Esophagus muscularis mucosa (tissue), 4 donors: ENCODE measurements at regions not wholly inside any gene's neighbourhood (a gene's known extent, or its start where the extent isn't known, plus 50 kb on each side); places are given as distances from the start of the nearest gene placed in this dataset.

Source experiments
- DNase-seq: peaks from one replicate; pipeline ENCODE4 v3.0.0-alpha.2; 2017; ENCODE audit errors: extremely low spot score
- H3K27ac ChIP-seq, 4 donors: fragments of 200-600 bp; sonication (generic); replicated peaks in 1 of 4; 1 replicate in 3 of 4; 2 replicates in 1 of 4; pipeline ENCODE4 v1.5.1; 2016 to 2019; ENCODE audit warnings: mild to moderate bottlenecking in 1 of 4
- H3K27me3 ChIP-seq, 4 donors: fragments of 200-600 bp; sonication (generic); one replicate each; pipeline versions ENCODE4 v1.5.1 to v1.6.0; 2016 to 2019
- H3K36me3 ChIP-seq, 4 donors: fragments of 200-600 bp; sonication (generic); one replicate each; pipeline ENCODE4 v1.5.1; 2016 to 2019
- H3K4me1 ChIP-seq, 4 donors: fragments of 200-600 bp; sonication (generic); one replicate each; pipeline ENCODE4 v1.5.1; 2016 to 2019
- H3K4me3 ChIP-seq, 4 donors: fragments of 200-600 bp; sonication (generic); 1 replicate in 2 of 4; 2 replicates in 2 of 4; pipeline ENCODE4 v1.5.1; 2016 to 2019; ENCODE audit warnings: mild to moderate bottlenecking in 4 of 4, moderate library complexity in 1 of 4
- H3K9me3 ChIP-seq, 4 donors: fragments of 200-600 bp; sonication (generic); 1 replicate in 3 of 4; 2 replicates in 1 of 4; pipeline ENCODE4 v1.5.1; 2016 to 2019
- CTCF ChIP-seq, 3 experiments: fragments of 200-600 bp in 2 of 3; fragments of 450-650 bp in 1 of 3; sonication (generic) in 2 of 3; IDR thresholded peaks; one replicate each; pipeline ENCODE4 v1.5.1; 2017 to 2019; ENCODE audit warnings: antibody characterized with exemption in 3 of 3, mild to moderate bottlenecking in 2 of 3, moderate library complexity in 1 of 3
- EP300 ChIP-seq: sonication (generic); formaldehyde crosslinking; IDR thresholded peaks from one replicate; pipeline ENCODE4 v1.6.1; 2017; ENCODE audit warnings: antibody characterized with exemption
- POLR2A ChIP-seq: fragments of 450-650 bp; IDR thresholded peaks from one replicate; pipeline ENCODE4 v1.6.1; 2017; ENCODE audit warnings: antibody characterized with exemption, moderate library complexity, mild to moderate bottlenecking, low read depth
- POLR2AphosphoS5 ChIP-seq, 2 donors: sonication (generic); formaldehyde crosslinking; IDR thresholded peaks; one replicate each; pipeline ENCODE4 v1.6.1; 2017; ENCODE audit warnings: antibody characterized with exemption in 2 of 2
- WGBS: methylation state at CpG from one replicate; pipeline ENCODE4 v1.1.5; 2018; 5-methylcytosine and 5-hydroxymethylcytosine counted together
- intact Hi-C: fragments of 100-400 bp; cut with DNase I; formaldehyde crosslinking; loops from one replicate; pipeline ENCODE4 v1.15.1; 2023

- H3K27ac ChIP-seq, result no peak overlapping the region
- 39% methylated on average over 3 of the region's 3 CpGs for WGBS
- H3K4me3 ChIP-seq, result no peak overlapping the region
- H3K4me1 ChIP-seq, result peaks cover 0 to 6% (median 3%) of the 10 kb centered on the region in 4 donors
- H3K27me3 ChIP-seq, result no peaks in the 10 kb centered on the region
- intact Hi-C loops, result no loop called here
- TF ChIP-seq CTCF (IDR thresholded peaks at IDR 0.05) (no peak), POLR2AphosphoS5 (IDR thresholded peaks at IDR 0.05) (no peak), EP300 (no peak), POLR2A (no peak)
- no peaks in the 10 kb centered on the region for H3K9me3 ChIP-seq
- no peaks in the 10 kb centered on the region for H3K36me3 ChIP-seq
- no peak for DNase-seq
These were observed 198.8 kb upstream of the OPRM1 start for GRCh38 chr6:153840039-153840850.

DNA sequence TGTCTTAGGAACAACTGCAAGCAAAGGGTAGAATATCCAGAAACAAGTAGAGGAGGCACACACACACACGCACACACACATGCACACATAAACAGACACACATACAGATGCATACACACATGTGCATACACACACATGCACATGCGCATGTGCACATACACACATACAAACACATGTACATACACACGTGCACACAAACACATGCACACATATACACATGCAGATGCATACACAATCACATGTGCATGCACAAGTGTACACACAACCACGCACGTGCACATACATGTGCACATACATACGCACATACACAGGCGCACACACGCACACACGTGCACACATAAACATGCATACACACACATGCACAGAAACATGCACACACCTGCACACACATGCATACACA is 206.5 kb upstream of the OPRM1 start:
- H3K9me3 ChIP-seq, result no peaks in the 10 kb centered on the region
- no peak overlapping the region for H3K27ac ChIP-seq
- no peaks in the 10 kb centered on the region for H3K36me3 ChIP-seq
- H3K4me3 ChIP-seq, result no peak overlapping the region
- no peak for DNase-seq
- whole genome bisulfite sequencing, result 91% methylated on average over 9 of the region's 9 CpGs
- H3K4me1 ChIP-seq, result no peaks in the 10 kb centered on the region
- intact Hi-C loops, result no loop called here
- TF ChIP-seq POLR2AphosphoS5 (IDR thresholded peaks at IDR 0.05) (no peak), CTCF (IDR thresholded peaks at IDR 0.05) (no peak), POLR2A (no peak), EP300 (no peak)
- H3K27me3 ChIP-seq, result no peaks in the 10 kb centered on the region

DNA sequence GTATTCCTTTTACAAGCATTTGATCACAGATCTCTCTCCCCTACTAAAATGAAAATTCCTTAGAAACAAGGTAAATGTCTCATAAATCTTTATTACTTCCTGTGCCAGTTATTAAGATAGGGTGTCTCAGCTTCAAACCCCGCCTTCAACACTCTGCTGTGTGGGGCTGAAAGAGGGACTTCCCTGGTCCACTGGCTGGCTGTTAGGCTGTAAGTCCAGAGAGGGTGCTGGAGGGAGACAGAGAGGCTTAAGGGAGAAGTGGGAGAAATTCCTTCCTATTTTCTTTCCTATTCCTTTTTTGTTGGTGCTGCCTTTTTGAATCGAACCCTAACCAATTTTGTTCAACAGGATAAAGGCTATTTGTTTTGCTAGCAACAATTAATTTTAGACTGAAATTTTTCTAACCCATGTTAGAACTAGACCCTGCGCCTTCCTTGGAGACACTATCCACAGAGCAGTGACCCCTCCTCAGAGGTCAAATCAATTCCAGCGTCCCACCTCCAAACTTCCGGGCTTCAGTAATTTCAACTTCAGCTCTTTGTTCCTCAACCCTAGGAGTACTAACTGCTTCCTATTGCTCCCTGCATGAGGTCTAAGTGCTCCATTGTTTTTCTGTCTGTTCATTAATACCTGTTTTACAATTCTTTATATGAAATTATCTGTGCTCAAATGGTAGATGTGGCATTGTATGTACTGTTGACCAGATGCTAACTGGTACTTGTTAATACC is 207.5 kb upstream of the OPRM1 start:
- no peaks in the 10 kb centered on the region for H3K27me3 ChIP-seq
- no peak overlapping the region for H3K27ac ChIP-seq
- H3K4me1 ChIP-seq, result no peaks in the 10 kb centered on the region
- H3K9me3 ChIP-seq, result no peaks in the 10 kb centered on the region
- no peak overlapping the region for H3K4me3 ChIP-seq
- 76% methylated on average over 5 of the region's 5 CpGs for WGBS
- DNase-seq, result no peak
- intact Hi-C loops, result no loop called here
- TF ChIP-seq POLR2AphosphoS5 (IDR thresholded peaks at IDR 0.05) (no peak), POLR2A (no peak)
- no peaks in the 10 kb centered on the region for H3K36me3 ChIP-seq

DNA sequence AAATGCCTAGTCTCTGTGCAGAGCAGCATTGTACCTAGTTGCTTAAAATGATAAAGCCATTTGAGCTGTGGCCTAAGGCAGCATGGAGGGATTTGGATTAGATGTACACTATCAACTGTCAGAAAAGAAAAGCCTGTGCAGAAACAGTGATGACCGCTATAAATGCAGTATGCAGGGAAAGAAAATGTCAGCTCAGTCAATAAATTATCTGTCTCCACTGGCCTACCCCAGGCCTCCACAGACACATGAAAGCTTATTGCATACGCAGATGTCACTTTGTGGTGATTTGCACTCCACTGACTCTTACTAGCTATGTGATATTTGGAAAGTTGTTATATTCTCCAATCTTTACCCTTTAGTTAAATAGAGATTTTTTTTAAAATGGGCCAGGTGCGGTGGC is 221.9 kb upstream of the OPRM1 start:
- no peaks in the 10 kb centered on the region for H3K27me3 ChIP-seq
- peaks cover 0 to 16% (median 9%) of the 10 kb centered on the region in 4 donors for H3K9me3 ChIP-seq
- WGBS, result 96% methylated on average over 3 of the region's 3 CpGs
- H3K4me1 ChIP-seq, result no peaks in the 10 kb centered on the region
- no peak for DNase-seq
- H3K36me3 ChIP-seq, result no peaks in the 10 kb centered on the region
- intact Hi-C loops, result no loop called here
- TF ChIP-seq POLR2A, result no peak
- no peak for TF ChIP-seq EP300
- no peak for TF ChIP-seq POLR2AphosphoS5 (IDR thresholded peaks at IDR 0.05)
- TF ChIP-seq CTCF (IDR thresholded peaks at IDR 0.05), result no peak
- no peak overlapping the region for H3K4me3 ChIP-seq
- H3K27ac ChIP-seq, result no peak overlapping the region

DNA sequence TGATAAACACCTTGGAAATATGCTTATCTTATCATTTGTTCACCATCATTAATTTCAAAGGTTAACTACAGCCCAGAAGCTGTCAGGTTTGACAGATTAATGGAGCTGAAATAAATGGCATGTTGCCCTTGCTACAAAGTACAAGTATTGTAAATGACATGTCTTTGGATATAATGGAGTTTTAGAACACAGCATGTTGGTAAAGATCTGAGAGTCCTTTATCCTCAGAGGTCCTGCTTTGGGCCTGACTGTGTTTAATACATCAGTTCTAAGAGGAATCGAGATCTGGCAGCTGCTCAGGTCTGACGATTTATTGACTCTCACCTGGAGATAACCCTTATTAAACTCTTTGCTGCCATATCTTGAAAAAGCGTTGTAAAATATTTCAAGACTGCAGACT is 222.7 kb upstream of the OPRM1 start:
- Histone ChIP-seq H3K27ac (no peak overlapping the region), H3K4me1 (no peaks in the 10 kb centered on the region), H3K4me3 (no peak overlapping the region), H3K27me3 (no peaks in the 10 kb centered on the region), H3K9me3 (peaks cover 0 to 16% (median 9%) of the 10 kb centered on the region in 4 donors), H3K36me3 (no peaks in the 10 kb centered on the region)
- no peak for DNase-seq
- TF ChIP-seq POLR2A (no peak), EP300 (no peak), CTCF (IDR thresholded peaks at IDR 0.05) (no peak), POLR2AphosphoS5 (IDR thresholded peaks at IDR 0.05) (no peak)
- 42% methylated on average over 3 of the region's 3 CpGs for WGBS
- intact Hi-C loops, result no loop called here
